RPMI7951 (cell line): ENCODE measurements at regions not wholly inside any gene's neighbourhood (a gene's known extent, or its start where the extent isn't known, plus 50 kb on each side); places are given as distances from the start of the nearest gene placed in this dataset.

Source experiments
- DNase-seq: peaks from one replicate; pipeline ENCODE4 v3.0.0-alpha.2; 2012; ENCODE audit warnings: low read depth

- DNase-seq, result peak; percentile 22
Observed at GRCh38 chr18:2415656-2416055, 155.6 kb downstream of the METTL4 start.

DNA sequence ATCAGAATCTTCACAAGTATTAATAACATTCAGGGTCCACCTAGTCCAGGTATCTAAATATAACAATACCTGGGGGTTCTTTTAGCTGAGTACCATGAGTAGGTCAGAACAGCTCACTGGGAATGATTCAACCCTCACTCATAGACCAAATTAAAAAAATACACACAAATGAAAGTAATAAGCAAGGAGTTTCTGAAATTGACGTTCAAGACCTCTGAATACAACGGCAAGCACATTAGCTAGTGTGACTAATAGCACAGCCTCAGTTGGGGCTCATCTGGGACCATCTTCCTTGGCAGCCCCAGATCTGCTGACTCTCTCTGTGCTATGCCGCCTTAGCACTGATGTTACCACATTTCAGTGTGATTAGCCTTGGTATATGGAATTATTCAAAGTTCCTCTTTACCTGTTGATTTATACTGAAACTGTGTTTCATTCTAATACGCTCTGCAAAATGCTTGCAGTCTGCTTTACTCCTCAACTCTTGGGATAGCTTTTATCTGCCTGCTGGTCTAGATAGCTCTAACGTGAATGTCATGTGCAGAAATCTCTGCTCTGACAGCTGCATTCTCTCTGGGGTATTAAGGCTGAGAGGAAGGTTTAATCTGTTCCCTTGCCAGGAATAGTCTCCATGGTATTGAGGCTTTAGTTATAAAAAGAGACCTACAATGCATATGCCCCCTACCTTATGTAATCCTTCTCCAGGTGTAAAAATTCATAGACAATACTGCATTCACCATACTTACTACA, 153.3 kb downstream of the METTL4 start:
- peak; percentile 52 for DNase-seq

DNA sequence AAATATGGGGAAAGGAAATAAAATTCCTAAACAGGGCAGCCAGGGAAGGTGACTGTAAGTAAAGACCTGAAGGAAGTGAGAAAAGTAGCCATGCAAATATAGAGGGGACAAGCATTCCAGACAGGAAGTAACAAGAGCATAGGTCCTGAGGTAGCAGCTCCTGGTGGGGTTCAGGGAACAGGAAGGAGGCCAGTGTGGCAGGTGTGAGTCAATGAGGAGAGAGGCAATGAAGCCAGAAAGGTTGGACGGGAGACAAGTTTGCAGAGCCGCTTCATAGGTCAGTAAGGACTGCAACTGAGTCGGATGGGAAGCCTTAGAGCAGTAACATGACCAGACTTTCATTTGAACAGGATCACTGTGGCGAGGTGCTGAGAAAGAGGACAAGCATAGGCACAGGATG, 150.9 kb downstream of the METTL4 start:
- no peak for DNase-seq

DNA sequence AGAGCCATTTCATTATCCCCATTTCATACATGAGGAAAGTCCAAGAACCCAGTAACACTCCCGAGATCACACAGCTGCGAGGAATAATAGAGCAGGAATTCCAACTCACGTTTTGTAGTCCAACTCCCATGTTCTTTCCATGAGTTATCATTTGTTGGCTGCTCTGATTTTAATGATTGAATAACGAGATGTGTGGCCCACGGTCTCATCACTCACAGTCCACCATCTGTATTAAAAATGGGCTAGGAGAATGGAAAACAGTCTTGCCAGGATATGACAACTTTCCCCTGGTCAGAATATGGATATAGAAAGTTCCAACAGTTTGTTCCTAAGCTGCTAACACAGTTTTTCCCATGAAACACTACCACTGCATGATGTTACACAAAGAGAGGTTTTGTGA, 147.5 kb downstream of the METTL4 start:
- no peak for DNase-seq

- DNase-seq, result peak; percentile 42
Observed at GRCh38 chr18:2424420-2424819, 146.9 kb downstream of the METTL4 start.

DNA sequence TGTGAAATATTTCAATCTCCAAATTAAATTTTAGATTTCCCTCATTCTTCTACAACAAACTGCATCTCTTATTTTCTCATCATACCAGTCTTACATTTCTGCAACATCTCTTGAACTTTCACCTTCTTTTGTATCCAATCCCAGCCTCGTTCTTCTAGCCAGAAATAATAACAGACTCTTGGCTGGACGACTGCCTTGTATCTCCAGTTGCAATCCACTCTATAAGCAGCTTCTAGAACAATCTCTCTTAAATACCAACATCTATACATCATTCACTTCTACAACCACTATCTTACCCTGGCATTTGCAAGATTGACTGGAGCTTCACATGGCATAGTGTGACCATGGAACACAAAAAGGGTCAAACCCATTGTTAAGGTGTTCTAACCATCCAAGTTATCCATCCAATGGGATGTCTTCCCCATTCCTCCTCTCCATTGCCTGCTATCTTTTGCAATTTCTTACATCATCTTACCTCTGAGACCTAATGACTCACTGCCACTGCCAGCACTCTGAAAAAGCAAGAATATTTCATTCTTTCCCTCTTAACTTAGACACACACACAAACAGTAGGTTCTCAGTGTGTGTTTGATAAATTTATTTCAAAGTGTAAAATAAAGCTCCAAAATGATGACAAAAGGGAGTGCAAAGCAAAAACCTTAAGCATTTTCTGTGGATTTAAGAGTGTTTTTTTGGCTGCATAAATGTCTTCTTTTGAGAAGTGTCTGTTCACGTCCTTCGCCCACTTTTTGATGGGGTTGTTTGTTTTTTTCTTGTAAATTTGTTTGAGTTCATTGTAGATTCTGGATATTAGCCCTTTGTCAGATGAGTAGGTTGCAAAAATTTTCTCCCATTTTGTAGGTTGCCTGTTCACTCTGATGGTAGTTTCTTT, 145.6 kb downstream of the METTL4 start:
- DNase-seq, result peak; percentile 34

DNA sequence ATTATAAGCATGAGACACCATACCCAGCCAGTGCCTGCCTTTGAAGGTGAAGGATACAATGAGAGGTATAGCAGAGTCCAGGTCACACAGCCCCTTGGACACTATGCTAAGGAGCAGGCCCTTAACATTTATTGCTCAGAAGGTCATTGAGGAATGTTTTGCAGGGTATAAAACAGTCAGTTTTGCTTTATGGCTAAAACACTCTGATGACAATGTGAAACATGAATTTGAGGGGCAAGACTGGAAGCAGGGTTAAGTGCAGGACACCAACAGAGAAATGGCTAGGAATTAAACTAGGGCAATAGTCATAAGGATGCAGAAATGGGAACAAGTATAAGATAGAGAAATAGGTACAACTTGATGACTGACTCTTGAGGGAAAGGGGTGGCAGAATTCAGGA, 141.1 kb downstream of the METTL4 start:
- DNase-seq, result no peak

DNA sequence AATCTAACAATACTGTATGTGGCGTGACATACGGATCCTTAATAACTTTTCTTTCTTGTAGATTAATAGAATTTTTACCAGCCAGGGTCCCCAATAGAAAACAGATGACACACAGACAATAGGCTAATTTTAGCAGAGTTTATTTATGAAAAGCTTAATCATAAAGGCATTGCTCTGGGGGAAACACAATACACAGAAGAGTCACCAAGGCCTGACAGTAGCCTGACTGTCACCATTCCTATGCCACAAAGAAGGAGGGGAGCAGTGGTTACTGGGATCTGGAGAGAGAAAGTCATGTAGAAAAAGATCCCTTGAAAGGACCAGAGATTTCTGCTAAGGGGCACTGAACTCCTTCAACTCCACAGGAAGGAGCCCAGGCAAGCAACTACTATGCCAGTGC, 139.5 kb downstream of the METTL4 start:
- DNase-seq, result no peak

- DNase-seq, result no peak
Observed at GRCh38 chr18:2433366-2433765, 137.9 kb downstream of the METTL4 start.

GRCh38 chr18:2441544-2441943, 129.8 kb downstream of the METTL4 start:
- peak; percentile 37 for DNase-seq

- no peak for DNase-seq
Observed at GRCh38 chr18:2442006-2442405, 129.3 kb downstream of the METTL4 start.

- no peak for DNase-seq
Observed at GRCh38 chr18:2442726-2443275, 128.5 kb downstream of the METTL4 start.

DNA sequence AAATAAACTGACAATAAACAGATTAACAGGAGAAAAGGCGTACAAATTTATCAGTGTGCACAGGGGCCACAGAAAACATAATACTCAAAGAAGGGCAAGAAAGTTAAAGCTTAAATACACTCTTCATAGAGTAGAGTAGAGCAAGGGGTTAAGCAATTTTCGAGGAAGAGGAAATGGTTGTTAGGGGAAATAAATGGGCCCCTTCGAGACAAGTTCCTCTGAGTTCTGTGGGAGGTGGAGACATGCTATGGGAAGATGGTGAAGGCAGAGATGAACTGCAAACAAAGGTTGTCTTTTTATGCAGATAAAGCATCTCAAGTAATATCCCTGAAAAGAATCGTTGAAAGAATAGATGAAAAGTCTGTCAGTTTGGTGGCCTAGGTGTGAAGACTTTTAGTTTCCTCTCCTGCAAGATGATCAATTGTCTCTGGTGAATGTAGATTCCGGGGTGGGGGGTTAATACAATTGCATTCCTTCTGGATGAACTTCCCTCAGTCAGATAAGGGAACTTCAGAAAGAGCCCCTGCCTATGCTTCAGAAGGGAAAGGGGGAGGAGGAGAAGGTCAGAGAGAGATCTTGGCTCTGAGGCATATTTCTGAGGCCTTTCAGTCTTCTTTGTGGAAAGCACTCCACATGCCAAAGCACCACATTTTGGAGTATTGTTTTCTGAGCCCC, 127.0 kb downstream of the METTL4 start:
- DNase-seq, result no peak

DNA sequence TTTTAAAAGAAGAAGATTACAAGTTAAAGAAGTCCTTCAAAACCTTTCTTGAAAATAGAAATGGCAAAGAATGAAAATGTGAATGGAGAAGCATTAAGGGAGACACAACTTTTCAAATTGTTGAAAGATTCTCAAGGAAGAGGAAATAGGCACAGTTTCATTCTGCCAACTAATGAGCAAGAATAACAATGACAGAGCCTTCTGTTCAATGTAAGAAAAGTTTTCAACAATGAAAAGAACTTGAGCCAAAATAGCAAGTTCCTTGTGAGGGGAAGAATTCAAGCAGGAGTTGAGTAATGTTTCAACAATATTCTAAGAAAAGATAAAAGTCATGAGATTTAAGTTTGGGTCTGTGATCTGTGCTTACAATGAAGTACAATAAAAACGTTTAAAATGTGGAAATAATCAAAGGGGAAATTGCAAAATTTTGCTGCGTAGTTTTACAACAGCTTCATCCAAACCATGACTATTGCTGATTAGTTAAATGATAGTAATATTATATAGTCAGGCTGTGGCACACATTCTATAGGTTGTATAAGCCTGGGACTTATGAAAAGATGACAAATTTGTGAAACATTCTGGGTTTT, 122.6 kb downstream of the METTL4 start:
- DNase-seq, result no peak

GRCh38 chr18:2451556-2451955, 119.7 kb downstream of the METTL4 start:
- DNase-seq, result peak; percentile 75

DNA sequence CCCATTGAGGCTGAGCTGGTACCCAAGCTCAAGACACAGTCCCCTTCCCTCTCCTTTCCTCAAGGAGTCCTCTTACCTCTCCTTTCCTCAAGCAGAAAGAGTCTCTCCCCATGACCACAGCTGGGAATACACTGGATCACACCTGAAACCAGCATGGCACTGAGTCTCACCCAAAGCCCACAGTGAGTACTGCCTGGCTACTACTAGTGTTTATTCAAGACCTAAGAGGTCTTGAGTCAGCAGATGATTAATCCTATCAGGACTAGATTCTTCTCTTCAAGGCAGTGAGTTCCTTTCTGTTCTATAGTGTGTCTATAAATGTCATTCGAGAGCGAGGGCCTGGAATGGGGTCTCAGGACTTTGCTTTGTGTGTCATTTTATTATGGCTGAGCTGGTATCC, 111.4 kb downstream of the METTL4 start:
- DNase-seq, result peak; percentile 42

DNA sequence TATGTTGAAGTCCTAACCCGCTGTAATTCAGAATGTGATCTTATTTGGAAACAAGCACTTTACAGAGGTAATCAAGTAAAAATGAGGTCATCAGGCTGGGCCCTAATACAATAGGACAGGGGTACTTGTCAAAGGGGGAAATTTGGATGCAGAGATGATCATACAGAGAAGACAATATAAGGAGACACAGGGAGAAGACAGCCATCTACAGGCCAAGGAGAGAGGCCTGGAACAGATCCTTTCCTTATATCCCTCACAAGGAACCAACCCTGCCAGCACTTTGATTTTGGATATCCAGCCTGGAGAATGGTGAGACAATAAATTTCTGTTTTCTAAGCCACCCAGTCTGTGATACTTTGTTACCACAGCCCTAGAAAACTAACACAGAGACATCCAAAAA, 104.3 kb downstream of the METTL4 start:
- no peak for DNase-seq

DNA sequence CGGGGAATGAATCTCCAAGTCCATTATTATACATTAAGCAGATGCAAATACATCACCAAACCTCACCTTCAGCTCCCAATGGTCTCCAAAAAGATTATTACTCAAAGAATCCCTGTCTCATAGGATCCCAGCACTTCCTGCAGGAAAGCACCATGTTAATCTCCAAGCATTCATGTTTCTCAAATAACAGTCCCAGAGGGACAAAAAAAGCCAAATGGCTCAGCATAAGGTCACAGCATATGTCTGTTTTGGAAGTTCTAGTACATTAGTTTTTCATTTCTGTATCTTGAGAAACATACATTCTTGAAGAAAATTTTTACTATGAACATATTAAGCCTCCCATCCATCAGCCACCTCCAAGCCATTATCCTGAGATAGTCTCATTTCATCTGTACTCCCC, 103.3 kb downstream of the METTL4 start:
- no peak for DNase-seq

GRCh38 chr18:2471523-2471922, 99.8 kb downstream of the METTL4 start:
- peak; percentile 24 for DNase-seq

- no peak for DNase-seq
Observed at GRCh38 chr18:2478662-2479061, 92.6 kb downstream of the METTL4 start.

- peak; percentile 71 for DNase-seq
Observed at GRCh38 chr18:2480536-2480935, 90.8 kb downstream of the METTL4 start.
